Heart left ventricle (tissue), 13 donors: ENCODE measurements at regions not wholly inside any gene's neighbourhood (a gene's known extent, or its start where the extent isn't known, plus 50 kb on each side); places are given as distances from the start of the nearest gene placed in this dataset.

Experiments used
- CTCF ChIP-seq, 12 donors: fragments of 200-600 bp; sonication (generic) in 4 of 12; IDR thresholded peaks; one replicate each; pipeline versions ENCODE4 v1.5.0 to v1.8.0; 2018 to 2022; ENCODE audit warnings: antibody characterized with exemption in 12 of 12, mild to moderate bottlenecking in 5 of 12
- POLR2A ChIP-seq, 2 donors: fragments of 450-650 bp; IDR thresholded peaks; one replicate each; pipeline ENCODE4 v1.6.1; 2017; ENCODE audit warnings: antibody characterized with exemption in 2 of 2, mild to moderate bottlenecking in 2 of 2, moderate library complexity in 2 of 2
- donor health status: ischemic (EF 13 %, LVEDD 7.1; RV severe dilation, severe dysfunction).
- donor health status: DM: no; HTN: yes; CAD: no.
- donor health status: DM: no; HTN: no; CAD: no.
- donor health status: ischemic (EF 25% LVEDD 6.9; RV normal size, moderate dysfunction).
- donor health status: ischemic (EF 25% LVEDD 5.7; RV mildly dilated, moderate dysfunction).
- donor health status: ischemic (EF 35%, LVEDD 5.7; RV mildly dilated, moderate dysfunction).
- donor health status: nonischemic (EF 11% LVEDD 7.7; RV severe dilation, severe dysfunction).
- donor health status: DM: yes; HTN: yes; CAD: no.
- donor health status: PGD.
- donor health status: ischemic (EF 29% LVEDD 5.4; RV normal size, mild dysfunction).
- donor health status: nonischemic (EF 23%, LVEDD 6.1; RV moderate dilation, normal function).

DNA sequence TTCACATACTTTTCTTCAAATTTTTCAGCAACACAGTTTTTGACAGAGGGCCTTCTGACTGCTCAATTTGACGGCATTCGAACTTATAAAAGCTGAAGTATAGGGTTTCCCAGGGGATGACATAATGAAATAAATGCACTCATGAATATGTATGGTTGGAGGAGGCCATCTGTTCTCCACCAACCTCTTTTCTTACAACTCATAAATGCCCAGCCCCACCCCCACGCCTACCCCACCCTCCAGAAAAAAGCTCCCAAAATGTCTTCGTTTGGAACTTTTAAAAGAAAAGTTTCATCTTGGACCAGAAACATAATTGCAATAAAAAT, 211.6 kb upstream of the LRRN1 start:
- TF ChIP-seq CTCF (IDR thresholded peaks at IDR 0.05), result no peak
- no peak for TF ChIP-seq POLR2A (IDR thresholded peaks at IDR 0.05)
